ENCODE measurements at regions not wholly inside any gene's neighbourhood (a gene's known extent, or its start where the extent isn't known, plus 50 kb on each side); places are given as distances from the start of the nearest gene placed in this dataset.

DNA sequence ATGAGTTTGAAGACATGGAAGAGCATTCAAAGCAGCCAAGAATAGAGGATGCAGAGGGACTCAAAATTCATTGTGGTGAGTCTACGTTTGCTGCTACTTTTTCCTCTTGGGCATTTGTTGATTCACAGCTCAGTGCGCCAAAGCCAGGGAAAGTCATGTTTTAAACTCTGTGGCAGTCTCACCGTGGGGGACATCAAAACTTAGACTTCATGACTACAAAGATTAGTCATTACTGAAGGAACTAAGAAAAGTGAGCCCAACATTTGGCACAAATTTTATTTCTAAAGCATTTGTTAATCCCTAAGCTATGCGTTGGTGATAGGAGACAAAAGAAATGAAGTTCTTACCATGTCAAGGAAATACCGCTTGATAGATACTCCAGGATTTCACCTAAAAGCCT is 73.7 kb upstream of the MTAP start:
- DNase-seq (no peak), ATAC-seq (no peak)
- intact Hi-C loops (cut with DNase I) = no loop called here
- Histone ChIP-seq H3K27ac (no peak overlapping the region), H3K4me3 (no peak overlapping the region), H3K36me3 (ENCODE audit: insufficient read depth in 1 of 2, low read depth in 1 of 2) (no peaks in the 10 kb centered on the region), H3K4me1 (no peaks in the 10 kb centered on the region), H3K27me3 (ENCODE audit: insufficient read depth in 3 of 3, low read length in 2 of 3) (no peaks in the 10 kb centered on the region), H3K9me3 (no peaks in the 10 kb centered on the region)
- 57 to 70% (median 62%) methylated on average over 5 of the region's 5 CpGs for WGBS, 3 donors
- TF ChIP-seq, protein P1, sequence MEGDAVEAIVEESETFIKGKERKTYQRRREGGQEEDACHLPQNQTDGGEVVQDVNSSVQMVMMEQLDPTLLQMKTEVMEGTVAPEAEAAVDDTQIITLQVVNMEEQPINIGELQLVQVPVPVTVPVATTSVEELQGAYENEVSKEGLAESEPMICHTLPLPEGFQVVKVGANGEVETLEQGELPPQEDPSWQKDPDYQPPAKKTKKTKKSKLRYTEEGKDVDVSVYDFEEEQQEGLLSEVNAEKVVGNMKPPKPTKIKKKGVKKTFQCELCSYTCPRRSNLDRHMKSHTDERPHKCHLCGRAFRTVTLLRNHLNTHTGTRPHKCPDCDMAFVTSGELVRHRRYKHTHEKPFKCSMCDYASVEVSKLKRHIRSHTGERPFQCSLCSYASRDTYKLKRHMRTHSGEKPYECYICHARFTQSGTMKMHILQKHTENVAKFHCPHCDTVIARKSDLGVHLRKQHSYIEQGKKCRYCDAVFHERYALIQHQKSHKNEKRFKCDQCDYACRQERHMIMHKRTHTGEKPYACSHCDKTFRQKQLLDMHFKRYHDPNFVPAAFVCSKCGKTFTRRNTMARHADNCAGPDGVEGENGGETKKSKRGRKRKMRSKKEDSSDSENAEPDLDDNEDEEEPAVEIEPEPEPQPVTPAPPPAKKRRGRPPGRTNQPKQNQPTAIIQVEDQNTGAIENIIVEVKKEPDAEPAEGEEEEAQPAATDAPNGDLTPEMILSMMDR (IDR thresholded peaks at IDR 0.05) = no peak

DNA sequence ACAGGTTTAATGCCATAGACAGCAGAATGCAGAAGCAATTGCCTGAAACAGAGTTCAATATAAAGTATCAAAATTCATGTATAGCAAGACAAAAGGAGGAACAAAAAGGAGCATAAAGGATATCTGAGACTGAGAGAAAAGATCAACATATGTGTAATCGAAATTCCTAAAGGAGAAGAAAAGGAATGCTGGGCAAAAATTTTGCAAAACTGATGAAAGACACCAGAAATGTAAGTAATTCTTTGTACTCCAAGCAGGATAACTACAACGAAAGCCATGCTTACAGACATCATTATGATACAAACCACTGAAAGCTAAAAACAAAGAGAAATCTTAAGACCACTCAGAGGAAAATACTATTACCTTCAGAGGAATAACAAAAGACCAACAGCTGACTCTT is 72.8 kb upstream of the MTAP start:
- intact Hi-C loops (cut with DNase I) = no loop called here
- TF ChIP-seq, protein P1 (IDR thresholded peaks at IDR 0.05) = no peak
- Histone ChIP-seq H3K27ac (no peak overlapping the region), H3K27me3 (ENCODE audit: insufficient read depth in 3 of 3, low read length in 2 of 3) (no peaks in the 10 kb centered on the region), H3K36me3 (ENCODE audit: insufficient read depth in 1 of 2, low read depth in 1 of 2) (no peaks in the 10 kb centered on the region), H3K9me3 (no peaks in the 10 kb centered on the region), H3K4me1 (no peaks in the 10 kb centered on the region), H3K4me3 (no peak overlapping the region)
- no peak for ATAC-seq
- 45 to 53% (median 48%) methylated on average over 2 of the region's 2 CpGs for WGBS, 3 donors
- DNase-seq = no peak

DNA sequence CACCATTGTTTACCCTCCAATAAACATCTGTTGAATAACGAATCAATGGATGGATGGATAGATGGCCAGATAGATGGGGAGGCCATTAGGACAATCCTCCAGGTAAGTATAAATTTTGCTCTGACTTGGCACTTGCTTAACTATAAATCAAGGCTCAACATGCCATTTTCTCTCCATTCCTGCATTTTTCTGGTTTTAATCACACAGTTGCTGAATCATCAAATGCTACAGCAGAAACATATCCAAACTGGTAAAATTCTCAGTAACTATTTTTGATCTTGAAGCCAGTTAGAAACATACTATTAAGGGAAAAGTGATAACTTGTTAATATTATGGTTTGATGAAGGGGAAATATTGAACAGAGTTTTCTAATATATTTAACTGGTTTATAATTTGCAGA is 71.5 kb upstream of the MTAP start:
- intact Hi-C loops (cut with DNase I) = no loop called here
- Histone ChIP-seq H3K4me1 (no peaks in the 10 kb centered on the region), H3K4me3 (no peak overlapping the region), H3K9me3 (no peaks in the 10 kb centered on the region), H3K36me3 (ENCODE audit: insufficient read depth in 1 of 2, low read depth in 1 of 2) (no peaks in the 10 kb centered on the region), H3K27ac (no peak overlapping the region), H3K27me3 (ENCODE audit: insufficient read depth in 3 of 3, low read length in 2 of 3) (no peaks in the 10 kb centered on the region)
- TF ChIP-seq, protein P1 (IDR thresholded peaks at IDR 0.05) = no peak
- ATAC-seq (no peak), DNase-seq (no peak)
- WGBS, 3 donors = 53 to 58% (median 56%) methylated on average over 1 of the region's 1 CpG

- peaks cover 0 to 6% (median 0%) of the 10 kb centered on the region in 3 donors for H3K27me3 ChIP-seq (ENCODE audit: insufficient read depth in 3 of 3, low read length in 2 of 3)
- DNase-seq (no peak), ATAC-seq (no peak)
- H3K36me3 ChIP-seq (ENCODE audit: insufficient read depth in 1 of 2, low read depth in 1 of 2) = no peaks in the 10 kb centered on the region
- H3K9me3 ChIP-seq = no peaks in the 10 kb centered on the region
- no peaks in the 10 kb centered on the region for H3K4me1 ChIP-seq
- no peak overlapping the region for H3K4me3 ChIP-seq
- TF ChIP-seq, protein P1 (IDR thresholded peaks at IDR 0.05) = no peak
- H3K27ac ChIP-seq = no peak overlapping the region
- intact Hi-C loops (cut with DNase I) = no loop called here
Observed at GRCh38 chr9:21741151-21741550, 61.3 kb upstream of the MTAP start.

GRCh38 chr9:21744320-21744719 is 58.1 kb upstream of the MTAP start:
- DNase-seq (no peak), ATAC-seq (no peak)
- intact Hi-C loops (cut with DNase I) = no loop called here
- 18 to 26% (median 24%) methylated on average over 3 of the region's 3 CpGs for WGBS, 3 donors
- no peak overlapping the region for H3K4me3 ChIP-seq
- H3K27ac ChIP-seq = no peak overlapping the region
- H3K4me1 ChIP-seq = no peaks in the 10 kb centered on the region
- TF ChIP-seq, protein P1 (IDR thresholded peaks at IDR 0.05) = no peak
- no peaks in the 10 kb centered on the region for H3K9me3 ChIP-seq
- H3K27me3 ChIP-seq (ENCODE audit: insufficient read depth in 3 of 3, low read length in 2 of 3) = peaks cover 0 to 6% (median 0%) of the 10 kb centered on the region in 3 donors
- H3K36me3 ChIP-seq (ENCODE audit: insufficient read depth in 1 of 2, low read depth in 1 of 2) = no peaks in the 10 kb centered on the region
